GM19351 (cell line): ENCODE measurements at regions not wholly inside any gene's neighbourhood (a gene's known extent, or its start where the extent isn't known, plus 50 kb on each side); places are given as distances from the start of the nearest gene placed in this dataset.

Experiments used
- ATAC-seq: cut with Tn5 transposase; IDR thresholded peaks from one replicate; pipeline ENCODE4 v1.9.1; 2021; ENCODE audit warnings: mild to moderate bottlenecking, moderate library complexity; ENCODE audit not compliant: unreplicated experiment

- no peak for ATAC-seq
Observed at GRCh38 chr10:62887642-62888041, 71.5 kb upstream of the EGR2 start.

- no peak for ATAC-seq
Observed at GRCh38 chr10:62885684-62886461, 69.7 kb upstream of the EGR2 start.

GRCh38 chr10:62880162-62880561 is 64.0 kb upstream of the EGR2 start:
- no peak for ATAC-seq

GRCh38 chr10:62873866-62874265 is 57.7 kb upstream of the EGR2 start:
- no peak for ATAC-seq

- peak; percentile 97 for ATAC-seq
Observed at GRCh38 chr10:62870866-62871265, 54.7 kb upstream of the EGR2 start.

- ATAC-seq: no peak
Observed at GRCh38 chr10:62869958-62870357, 53.8 kb upstream of the EGR2 start.

- no peak for ATAC-seq
Observed at GRCh38 chr10:62866941-62867340, 50.8 kb upstream of the EGR2 start.

GRCh38 chr10:62866451-62866850 is 50.3 kb upstream of the EGR2 start:
- ATAC-seq: no peak
